IPS DF 4.7 (cell line): ENCODE measurements at regions not wholly inside any gene's neighbourhood (a gene's known extent, or its start where the extent isn't known, plus 50 kb on each side); places are given as distances from the start of the nearest gene placed in this dataset.
A peak's percentile ranks its signal among the peaks of the same experiment; 100 is the strongest.
"Not testable (repeated sequence)": the region's sequence is repeated elsewhere in the genome, so short reads cannot be mapped to it uniquely, and the experiment has no call there.

ENCODE experiments used
- DNase-seq: peaks from one replicate; pipeline ENCODE4 v3.0.0-alpha.2; 2013; ENCODE audit warnings: low spot score; ENCODE audit errors: extremely low read depth

DNA sequence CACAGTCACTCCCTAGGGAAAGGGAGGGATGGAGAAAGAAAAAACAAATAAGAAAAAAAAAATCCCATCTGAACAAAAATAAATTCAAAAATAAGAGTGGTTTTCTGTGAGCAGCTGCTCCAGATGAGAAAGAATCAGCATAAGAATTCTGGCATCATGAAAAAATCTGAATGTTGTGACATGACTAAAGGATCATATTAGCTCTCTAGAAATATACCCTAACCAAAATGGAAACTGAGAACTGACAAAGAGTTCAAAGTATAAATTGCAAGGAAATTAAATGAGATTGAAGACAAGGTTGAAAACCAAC lies 579.0 kb downstream of the UQCRFS1 start:
- no peak for DNase-seq

DNA sequence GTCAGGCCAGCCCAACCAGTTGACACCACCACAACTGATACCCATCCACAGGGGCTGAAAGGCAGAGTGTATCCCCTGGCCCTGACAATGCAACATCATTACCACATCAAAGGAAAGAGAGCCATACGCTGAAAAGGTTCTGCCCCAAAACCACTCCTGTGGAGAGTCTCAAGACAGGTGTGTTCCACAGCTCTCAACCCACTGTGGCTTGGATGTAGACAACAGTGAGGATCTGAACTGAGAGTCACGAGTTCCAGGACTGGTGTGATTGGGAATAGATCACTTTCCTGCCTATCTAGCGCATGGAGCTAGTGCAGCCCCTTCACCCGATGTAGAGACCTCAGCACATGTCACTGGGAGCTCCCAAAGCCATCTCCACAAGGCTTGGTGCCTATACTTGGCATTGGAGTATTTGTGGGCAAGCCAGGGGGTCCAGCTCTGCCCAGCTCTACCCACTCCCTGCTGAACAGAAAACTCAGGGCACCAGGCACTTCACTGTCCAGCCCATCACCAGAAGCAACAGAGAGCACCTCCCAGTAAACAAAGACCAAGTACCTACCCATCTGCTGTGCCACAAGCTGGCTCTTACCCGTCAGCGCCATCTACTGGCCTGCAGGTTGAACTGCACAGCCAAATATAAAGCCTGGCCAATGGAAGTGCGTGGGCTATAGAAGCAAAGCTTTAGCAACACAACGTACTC lies 579.5 kb downstream of the UQCRFS1 start:
- peak; percentile 56 for DNase-seq

DNA sequence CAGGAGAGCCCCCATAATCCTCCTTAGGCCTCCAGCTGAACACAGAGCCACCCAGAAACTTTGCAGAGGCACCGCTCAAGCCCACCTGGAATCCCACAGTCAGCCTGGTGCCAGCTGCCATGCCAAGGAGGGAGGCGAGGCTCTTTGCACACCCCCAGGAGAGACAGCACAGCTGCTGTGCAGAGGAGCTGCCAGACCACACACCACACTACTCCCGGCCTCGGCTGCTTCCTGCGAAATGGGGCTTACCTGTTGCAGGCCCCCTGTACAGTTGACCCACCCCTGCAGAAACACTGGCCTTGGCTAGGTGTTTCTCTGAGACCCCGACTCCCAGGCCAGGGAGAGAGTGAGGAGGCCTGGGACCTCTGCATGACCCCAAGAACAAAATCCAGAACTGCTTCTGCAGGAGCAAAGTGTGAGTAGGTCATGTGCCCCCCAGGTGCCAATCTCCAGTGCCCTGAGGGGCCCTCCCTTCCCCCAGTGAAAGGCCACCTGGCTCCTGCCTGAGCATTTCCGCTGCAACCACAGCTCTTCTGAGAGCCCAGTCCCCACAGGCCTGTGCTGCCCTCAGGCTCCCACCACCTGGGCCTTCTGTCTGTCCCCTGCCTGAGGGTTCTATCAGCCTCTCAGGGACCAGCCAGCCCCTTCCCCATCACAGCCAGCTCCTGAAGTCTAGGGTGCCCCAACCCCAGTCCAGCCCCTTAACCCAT lies 580.4 kb downstream of the UQCRFS1 start:
- no peak for DNase-seq

DNA sequence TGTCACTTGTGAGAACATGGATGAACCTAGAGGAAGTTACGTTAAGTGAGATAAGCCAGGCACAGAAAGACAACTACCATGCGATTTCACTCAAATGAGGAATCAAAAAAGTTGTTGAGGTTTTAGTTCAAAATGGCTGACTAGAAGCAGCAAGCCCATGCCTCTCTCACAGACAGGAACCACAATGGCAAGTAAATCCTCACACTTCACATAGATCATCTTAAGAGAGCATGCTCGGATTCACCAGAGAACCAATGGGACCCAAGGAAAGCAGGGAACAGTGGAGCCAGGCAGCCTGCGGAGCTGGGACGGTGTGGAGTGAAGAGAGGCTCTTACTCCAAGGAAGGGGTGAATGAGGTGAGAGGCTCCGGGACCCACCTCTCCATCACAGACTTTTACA lies 581.0 kb downstream of the UQCRFS1 start:
- DNase-seq: no peak

DNA sequence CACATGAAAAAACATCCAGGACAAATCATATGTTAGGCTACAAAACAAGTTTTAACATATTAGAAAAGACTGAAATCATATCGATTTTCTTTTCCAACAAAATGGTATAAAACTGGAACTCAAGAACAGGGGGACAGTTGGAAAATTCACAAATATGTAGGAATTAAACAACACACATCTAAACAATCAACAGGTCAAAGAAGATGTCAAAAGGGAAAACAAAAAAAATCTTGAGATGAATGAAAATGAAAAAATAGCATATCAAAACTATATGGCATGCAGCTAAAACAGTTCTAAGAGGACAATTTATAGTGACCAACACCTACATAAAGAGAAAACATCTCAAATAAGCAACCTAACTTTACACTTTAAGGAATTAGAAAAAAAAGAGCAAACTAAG lies 585.3 kb downstream of the UQCRFS1 start:
- DNase-seq: no peak

DNA sequence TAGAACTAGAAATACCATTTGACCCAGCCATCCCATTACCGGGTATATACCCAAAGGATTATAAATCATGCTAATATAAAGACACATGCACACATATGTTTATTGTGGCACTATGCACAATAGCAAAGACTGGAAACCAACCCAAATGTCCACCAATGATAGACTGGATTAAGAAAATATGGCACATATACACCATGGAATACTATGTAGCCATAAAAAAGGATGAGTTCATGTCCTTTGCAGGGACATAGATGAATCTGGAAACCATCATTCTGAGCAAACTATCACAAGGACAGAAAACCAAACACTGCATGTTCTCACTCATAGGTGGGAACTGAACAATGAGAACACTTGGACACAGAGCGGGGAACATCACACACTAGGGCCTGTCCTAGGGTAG lies 586.5 kb downstream of the UQCRFS1 start:
- not testable (repeated sequence) for DNase-seq

DNA sequence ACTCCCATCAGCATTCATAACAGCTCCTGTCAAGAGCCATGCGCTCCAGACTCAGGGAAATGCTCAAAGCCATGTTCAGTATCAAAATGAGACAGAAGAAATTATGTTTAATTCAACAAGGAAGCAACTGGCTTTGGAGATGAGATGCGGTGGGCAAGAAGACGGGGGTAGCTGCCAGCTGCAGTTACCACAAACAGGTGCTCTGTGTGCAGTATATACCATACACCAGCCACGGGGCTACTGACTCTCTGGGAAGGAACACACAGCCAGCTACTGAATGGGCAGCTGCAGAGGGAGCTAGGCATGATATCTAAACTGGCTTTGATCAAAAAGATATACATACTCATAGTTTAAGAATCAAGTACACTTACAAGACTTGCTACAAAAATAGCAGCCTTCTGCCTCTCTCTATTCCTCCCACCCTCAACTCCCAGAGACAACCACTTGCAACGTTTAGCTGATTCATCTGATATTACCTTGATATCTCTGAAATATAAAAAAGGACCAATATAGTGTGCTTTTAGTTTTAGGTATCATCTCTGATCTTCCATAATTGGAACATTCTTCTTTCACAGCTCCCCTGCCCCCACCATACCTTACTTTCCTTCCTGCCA lies 593.0 kb downstream of the UQCRFS1 start:
- no peak for DNase-seq

DNA sequence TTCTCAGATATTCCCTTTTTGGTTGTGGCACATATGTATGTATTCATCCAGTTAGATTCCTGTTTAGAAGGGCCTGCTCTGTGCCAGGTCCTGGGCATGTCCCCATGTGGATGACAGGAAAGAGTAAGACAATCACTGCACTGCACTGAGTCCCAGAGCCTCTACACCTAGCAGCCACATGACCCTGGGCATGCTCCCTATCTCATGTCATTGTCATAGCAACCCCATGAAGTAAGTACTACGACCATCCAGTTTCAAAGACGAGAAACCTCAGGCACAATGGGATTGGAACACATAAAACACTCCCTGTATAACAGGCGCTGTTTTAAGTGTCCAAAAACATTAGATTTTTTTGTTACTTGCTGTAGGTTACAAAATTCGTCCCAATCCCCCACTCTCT lies 594.4 kb downstream of the UQCRFS1 start:
- DNase-seq: no peak

DNA sequence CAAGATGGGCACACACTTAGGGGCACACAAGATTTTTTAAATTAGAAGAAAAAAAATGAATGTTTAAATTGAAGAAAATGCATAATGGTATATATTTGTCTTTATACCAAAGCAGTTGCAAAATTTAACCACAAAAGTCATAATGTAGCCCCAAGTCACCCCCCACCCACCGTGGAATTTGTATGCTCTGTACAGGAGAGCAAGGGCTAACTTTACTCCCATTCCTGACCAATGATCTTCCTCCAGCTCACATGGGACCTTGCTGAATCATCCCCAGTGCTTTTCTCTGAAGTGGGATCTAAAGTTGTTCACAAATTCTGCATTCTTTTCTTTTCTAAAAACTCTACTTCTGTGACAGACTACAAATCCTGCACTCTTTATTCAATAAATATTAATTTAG lies 597.0 kb downstream of the UQCRFS1 start:
- no peak for DNase-seq

DNA sequence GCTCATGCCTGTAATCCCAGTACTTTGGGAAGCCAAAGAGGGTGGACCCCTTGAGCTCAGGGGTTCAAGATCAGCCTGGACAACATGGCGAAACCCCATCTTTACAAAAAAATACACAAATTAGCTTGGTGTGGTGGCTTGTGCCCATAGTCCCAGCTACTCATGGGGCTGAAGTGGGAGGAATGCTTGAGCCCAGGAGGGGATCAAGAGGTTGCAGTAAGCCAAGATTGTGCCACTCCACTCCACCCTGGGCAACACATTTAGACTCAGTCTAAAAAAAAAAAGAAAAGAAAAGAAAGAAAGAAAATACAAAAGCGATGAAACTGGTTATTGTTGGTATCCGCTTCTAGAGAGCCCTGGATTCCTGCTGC lies 597.4 kb downstream of the UQCRFS1 start:
- no peak for DNase-seq

DNA sequence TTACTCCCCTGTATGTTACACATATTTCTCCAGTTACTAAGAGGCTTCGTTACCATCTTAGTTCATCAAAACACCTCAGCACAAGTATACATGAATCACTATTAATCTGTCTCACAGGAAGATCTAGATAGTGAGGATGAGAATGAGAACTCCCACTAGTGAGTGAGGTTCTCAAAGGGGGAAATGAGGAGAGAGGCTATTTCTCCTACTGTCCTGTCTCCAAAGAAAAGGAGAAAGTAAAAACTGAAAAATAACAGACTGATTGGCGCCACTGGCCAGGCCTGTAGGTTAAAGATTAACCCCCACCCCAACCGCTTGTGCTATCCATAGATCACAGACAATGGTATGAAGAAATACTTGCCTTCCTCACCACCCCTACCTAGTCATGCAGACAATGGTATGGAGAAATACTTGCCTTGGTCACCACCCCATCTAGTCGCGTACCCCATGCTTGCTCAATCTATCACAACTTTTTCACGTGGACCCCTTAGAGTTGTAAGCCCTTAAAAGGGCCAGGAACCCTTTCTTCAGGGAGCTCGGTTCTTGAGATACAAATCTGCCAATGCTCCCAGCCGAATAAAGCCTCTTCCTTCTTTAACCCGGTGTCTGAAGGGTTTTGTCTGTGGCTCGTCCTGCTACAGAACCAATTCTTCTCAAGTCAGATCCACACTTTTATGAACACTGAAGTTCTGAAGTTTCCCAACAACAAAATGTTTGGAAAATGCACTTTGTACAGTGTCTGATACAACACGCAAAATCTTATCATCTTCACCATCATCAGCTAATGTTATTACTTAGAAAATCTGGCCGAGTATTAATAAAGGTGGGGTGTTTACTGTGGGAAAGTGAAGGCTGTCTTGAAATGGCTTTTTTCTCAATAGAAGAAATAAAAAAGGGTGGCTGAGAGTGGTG lies 598.1 kb downstream of the UQCRFS1 start:
- DNase-seq: no peak

DNA sequence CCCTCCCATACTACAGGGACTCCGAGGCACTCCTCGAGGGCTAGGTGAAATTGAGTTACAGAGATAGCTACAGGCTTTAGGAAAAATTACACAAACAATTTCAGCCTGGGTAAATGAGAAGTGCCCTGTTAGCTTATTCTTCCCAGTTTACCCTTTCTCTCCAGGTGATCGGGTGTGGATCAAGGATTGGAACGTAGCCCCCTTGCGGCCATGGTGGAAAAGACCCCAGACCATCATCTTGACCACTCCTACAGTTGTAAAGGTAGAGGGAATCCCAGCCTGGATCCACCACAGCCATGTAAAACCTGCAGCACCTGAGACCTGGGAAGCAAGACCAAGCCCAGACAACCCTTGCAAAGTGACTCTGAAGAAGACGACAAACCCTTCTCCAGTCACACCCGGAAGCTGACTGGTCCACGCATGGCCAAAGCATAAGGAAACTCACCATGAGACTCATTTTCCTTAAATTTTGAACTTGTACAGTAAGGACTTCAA lies 600.6 kb downstream of the UQCRFS1 start:
- no peak for DNase-seq

DNA sequence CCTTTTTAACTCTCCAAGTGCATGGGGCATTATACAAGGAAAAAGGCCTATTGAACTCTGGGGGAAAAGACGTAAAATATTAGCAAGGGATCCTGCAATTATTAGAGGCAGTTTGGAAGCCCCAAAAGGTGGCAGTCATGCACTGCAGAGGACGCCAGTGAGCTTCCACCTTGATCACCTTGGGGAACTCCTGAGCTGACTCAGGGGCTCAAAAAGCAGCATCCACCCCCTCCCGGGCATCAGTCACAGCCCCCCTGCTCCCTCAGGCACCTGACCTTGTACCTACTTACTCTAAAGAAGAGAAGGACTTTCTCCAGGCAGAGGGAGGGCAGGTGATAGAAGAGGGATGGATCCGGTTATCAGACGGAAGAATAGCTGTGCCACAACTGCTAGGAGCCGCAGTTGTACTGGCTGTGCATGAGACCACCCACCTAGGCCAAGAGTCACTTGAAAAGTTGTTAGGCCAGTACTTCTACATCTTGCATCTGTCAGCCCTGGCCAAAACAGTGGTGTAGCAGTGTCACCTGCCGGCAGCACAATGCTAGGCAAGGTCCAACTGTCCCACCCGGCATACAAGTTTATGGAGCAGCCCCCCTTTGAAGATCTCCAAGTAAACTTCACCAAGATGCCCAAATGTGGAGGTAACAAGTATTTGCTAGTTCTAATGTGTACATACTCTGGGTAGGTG lies 601.6 kb downstream of the UQCRFS1 start:
- DNase-seq: not testable (repeated sequence)

DNA sequence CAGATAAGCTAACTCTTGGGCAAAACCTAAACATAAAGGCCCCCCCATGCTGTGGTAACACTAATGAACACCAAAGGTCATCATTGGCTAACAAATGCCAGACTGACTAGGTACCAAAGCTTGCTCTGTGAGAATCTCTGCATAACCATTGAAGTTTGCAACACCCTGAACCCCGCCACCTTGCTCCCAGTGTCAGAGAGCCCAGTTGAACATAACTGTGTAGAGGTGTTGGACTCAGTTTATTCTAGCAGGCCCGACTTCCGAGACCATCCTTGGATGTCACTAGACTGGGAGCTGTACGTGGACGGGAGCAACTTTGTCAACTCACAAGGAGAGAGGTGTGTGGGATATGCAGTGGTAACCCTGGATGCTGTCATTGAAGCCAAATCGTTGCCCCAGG lies 602.2 kb downstream of the UQCRFS1 start:
- no peak for DNase-seq

DNA sequence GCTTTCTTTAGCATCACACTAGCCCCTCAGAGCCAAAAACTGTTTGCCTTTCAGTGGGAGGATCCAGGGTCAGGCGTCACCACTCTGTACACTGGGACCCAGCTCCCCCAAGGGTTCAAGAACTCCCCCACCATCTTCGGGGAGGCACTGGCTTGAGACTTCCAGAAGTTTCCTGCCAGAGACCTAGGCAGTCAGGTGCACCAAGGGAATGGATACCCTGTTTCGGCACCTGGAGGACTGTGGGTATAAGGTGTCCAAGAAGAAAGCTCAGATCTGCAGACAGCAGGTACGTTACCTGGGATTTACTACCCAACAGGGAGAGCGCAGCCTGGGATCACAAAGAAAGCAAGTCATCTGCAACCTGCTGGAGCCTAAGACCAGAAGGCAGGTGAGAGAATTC lies 603.0 kb downstream of the UQCRFS1 start:
- no peak for DNase-seq

DNA sequence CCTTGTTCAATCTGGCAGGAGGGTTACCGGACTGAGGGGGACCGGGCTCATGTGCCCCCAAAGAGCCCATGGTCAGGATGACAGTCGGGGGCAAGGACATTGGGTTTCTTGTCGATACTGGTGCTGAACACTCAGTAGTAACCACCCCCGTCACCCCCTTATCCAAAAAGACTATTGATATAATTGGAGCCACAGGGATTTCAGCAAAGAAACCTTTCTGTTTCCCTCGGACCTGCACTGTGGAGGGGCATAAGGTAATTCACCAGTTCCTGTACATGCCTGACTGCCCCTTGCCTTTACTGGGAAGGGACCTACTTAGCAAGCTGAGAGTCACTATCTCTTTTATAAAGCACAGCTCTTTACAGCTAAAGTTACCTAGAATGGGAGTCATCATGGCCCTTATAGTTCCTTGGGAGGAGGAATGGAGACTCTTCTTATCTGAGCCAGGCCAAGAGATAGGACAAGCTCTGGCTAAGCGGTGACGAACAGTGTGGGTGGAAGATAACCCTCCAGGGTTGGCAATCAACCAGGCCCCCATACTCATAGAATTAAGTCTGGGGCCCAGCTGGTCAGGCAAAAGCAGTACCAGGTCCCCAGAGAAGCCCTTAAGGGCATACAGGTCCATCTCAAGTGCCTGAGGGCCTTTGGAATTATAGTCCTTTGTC lies 603.7 kb downstream of the UQCRFS1 start:
- no peak for DNase-seq

DNA sequence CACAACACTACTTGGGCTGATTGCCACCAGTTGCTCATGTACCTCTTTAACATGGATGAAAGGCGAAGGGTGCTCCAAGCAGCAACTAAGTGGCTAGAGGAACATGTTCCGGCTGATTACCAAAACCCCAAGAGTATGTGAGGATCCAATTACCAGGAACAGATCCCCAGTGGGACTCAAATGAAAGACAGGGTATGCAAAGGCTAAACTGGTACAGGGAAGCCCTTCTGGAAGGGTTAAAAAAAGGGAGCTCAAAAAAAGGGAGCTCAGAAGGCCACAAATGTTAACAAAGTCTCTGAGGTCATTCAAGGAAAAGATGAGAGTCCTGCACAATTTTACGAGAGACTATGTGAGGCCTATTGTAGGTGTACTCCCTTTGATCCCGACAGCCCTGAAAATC lies 604.7 kb downstream of the UQCRFS1 start:
- no peak for DNase-seq

DNA sequence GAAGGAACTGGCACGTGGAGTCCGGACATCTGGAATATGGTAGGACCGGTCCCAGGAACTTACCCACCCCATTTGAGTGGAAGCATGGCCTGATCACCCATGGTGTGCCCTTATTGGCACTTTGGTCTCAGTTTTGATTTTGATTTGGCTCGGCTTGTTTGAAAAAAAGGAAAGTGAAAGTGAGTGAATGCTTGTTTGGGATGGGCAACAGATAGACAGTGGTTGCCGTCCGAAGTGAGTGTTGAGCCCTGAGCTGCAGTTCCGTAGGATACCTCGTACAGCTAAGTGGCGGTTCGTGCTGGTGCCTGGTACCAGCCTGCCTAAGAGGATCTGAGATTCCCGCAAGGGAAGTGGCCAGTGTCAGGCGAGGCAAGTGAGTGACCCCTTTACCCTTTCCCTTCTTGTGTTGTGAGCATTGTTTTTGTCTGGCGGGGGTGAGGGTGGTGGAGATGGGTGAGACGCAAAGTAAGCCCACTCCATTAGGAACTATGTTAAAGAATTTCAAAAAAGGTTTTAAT lies 605.8 kb downstream of the UQCRFS1 start:
- no peak for DNase-seq

DNA sequence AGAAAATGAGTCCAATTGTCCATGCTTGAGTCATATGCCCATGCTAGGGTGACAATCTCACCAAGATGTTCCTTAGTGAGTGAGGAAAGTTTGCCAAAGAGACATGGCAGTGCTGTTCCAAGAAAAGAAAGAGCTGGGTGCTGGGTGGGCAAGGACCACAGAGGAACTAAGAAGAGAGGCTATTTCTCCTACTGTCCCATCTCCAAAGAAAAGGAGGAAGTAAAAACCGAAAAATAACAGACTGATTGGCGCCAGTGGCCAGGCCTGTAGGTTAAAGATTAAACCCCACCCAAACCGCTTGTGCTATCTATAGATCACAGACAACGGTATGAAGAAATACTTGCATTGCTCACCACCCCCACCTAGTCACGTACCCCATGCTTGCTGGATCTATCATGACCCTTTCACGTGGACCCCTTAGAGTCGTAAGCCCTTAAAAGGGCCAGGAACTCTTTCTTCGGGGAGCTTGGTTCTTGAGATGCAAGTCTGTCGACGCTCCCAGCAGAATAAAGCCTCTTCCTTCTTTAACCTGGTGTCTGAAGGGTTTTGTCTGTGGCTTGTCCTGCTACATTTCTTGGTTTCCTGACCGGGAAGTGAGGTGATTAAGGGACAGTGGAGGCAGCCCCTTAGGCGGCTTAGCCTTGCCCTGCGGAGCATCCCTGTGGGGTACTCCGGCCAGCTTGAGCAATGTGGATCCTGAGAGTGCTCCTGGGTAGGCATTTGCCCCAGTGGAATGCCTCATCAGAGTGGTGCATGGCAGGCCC lies 606.5 kb downstream of the UQCRFS1 start:
- no peak for DNase-seq
